Suprapubic skin (tissue), 4 donors: ENCODE measurements at regions not wholly inside any gene's neighbourhood (a gene's known extent, or its start where the extent isn't known, plus 50 kb on each side); places are given as distances from the start of the nearest gene placed in this dataset.

ENCODE experiments used
- DNase-seq, 2 donors: peaks; one replicate each; pipeline ENCODE4 v3.0.0-alpha.2; 2019; ENCODE audit warnings: low spot score in 2 of 2
- H3K27ac ChIP-seq: fragments of 200-600 bp; sonication (generic); one replicate; pipeline ENCODE4 v1.5.1; 2019
- H3K27me3 ChIP-seq: fragments of 200-600 bp; sonication (generic); one replicate; pipeline ENCODE4 v1.5.1; 2019
- H3K36me3 ChIP-seq: fragments of 200-600 bp; sonication (generic); one replicate; pipeline ENCODE4 v1.5.1; 2019
- H3K4me1 ChIP-seq: fragments of 200-600 bp; sonication (generic); one replicate; pipeline ENCODE4 v1.5.1; 2019
- H3K4me3 ChIP-seq: fragments of 200-600 bp; sonication (generic); one replicate; pipeline ENCODE4 v1.5.1; 2019; ENCODE audit warnings: mild to moderate bottlenecking
- H3K9me3 ChIP-seq: fragments of 200-600 bp; sonication (generic); one replicate; pipeline ENCODE4 v1.5.1; 2019
- CTCF ChIP-seq, 2 donors: fragments of 200-600 bp in 1 of 2; fragments of 450-650 bp in 1 of 2; sonication (generic) in 1 of 2; IDR thresholded peaks; one replicate each; pipeline ENCODE4 v1.5.1; 2016 to 2019; ENCODE audit warnings: antibody characterized with exemption in 2 of 2, mild to moderate bottlenecking in 1 of 2, moderate library complexity in 1 of 2
- EP300 ChIP-seq: sonication (generic); formaldehyde crosslinking; IDR thresholded peaks from one replicate; pipeline ENCODE4 v1.6.1; 2017; ENCODE audit warnings: antibody characterized with exemption
- POLR2A ChIP-seq, 2 donors: fragments of 450-650 bp; IDR thresholded peaks; one replicate each; pipeline ENCODE4 v1.6.1; 2017; ENCODE audit warnings: antibody characterized with exemption in 2 of 2, mild to moderate bottlenecking in 2 of 2, moderate library complexity in 2 of 2
- POLR2AphosphoS5 ChIP-seq, 3 donors: sonication (generic); formaldehyde crosslinking; IDR thresholded peaks; one replicate each; pipeline ENCODE4 v1.6.1; 2017; ENCODE audit warnings: antibody characterized with exemption in 3 of 3
- WGBS: methylation state at CpG from one replicate; pipeline ENCODE4 v1.1.5; 2018; 5-methylcytosine and 5-hydroxymethylcytosine counted together

GRCh38 chr2:207290833-207291624 lies 125.3 kb upstream of the KLF7 start:
- H3K27me3 ChIP-seq = no peaks in the 10 kb centered on the region
- TF ChIP-seq POLR2A (IDR thresholded peaks at IDR 0.05) = no peak
- no peak for TF ChIP-seq POLR2AphosphoS5 (IDR thresholded peaks at IDR 0.05)
- no peak for TF ChIP-seq EP300
- no peak for TF ChIP-seq CTCF (IDR thresholded peaks at IDR 0.05)
- H3K4me3 ChIP-seq = no peak overlapping the region
- WGBS = 93% methylated on average over 5 of the region's 5 CpGs
- H3K36me3 ChIP-seq = no peaks in the 10 kb centered on the region
- H3K27ac ChIP-seq = no peak overlapping the region
- H3K9me3 ChIP-seq = no peaks in the 10 kb centered on the region
- H3K4me1 ChIP-seq = peaks cover 18% of the 10 kb centered on the region
- DNase-seq = no peak

GRCh38 chr2:207291625-207292252 lies 126.0 kb upstream of the KLF7 start:
- no peak for DNase-seq
- TF ChIP-seq POLR2A (IDR thresholded peaks at IDR 0.05) (no peak), POLR2AphosphoS5 (IDR thresholded peaks at IDR 0.05) (no peak), CTCF (IDR thresholded peaks at IDR 0.05) (no peak)
- WGBS = 92% methylated on average over 5 of the region's 5 CpGs
- no peaks in the 10 kb centered on the region for H3K9me3 ChIP-seq
- no peaks in the 10 kb centered on the region for H3K27me3 ChIP-seq
- H3K4me1 ChIP-seq = peaks cover 18% of the 10 kb centered on the region
- H3K4me3 ChIP-seq = no peak overlapping the region
- no peak overlapping the region for H3K27ac ChIP-seq
- no peaks in the 10 kb centered on the region for H3K36me3 ChIP-seq

GRCh38 chr2:207296265-207296948 lies 130.7 kb upstream of the KLF7 start:
- Histone ChIP-seq H3K4me1 (no peaks in the 10 kb centered on the region), H3K27ac (no peak overlapping the region), H3K27me3 (no peaks in the 10 kb centered on the region), H3K36me3 (no peaks in the 10 kb centered on the region), H3K4me3 (no peak overlapping the region), H3K9me3 (no peaks in the 10 kb centered on the region)
- DNase-seq = no peak
- WGBS = 71% methylated on average over 3 of the region's 3 CpGs
- TF ChIP-seq CTCF (IDR thresholded peaks at IDR 0.05) (no peak), EP300 (no peak)

GRCh38 chr2:207300817-207301216 lies 135.1 kb upstream of the KLF7 start:
- Histone ChIP-seq H3K27me3 (no peaks in the 10 kb centered on the region), H3K9me3 (no peaks in the 10 kb centered on the region), H3K27ac (no peak overlapping the region), H3K4me1 (no peaks in the 10 kb centered on the region), H3K4me3 (no peak overlapping the region), H3K36me3 (no peaks in the 10 kb centered on the region)
- no peak for TF ChIP-seq CTCF (IDR thresholded peaks at IDR 0.05)
- TF ChIP-seq POLR2A (IDR thresholded peaks at IDR 0.05) = no peak
- no peak for TF ChIP-seq POLR2AphosphoS5 (IDR thresholded peaks at IDR 0.05)
- no peak for TF ChIP-seq EP300
- 100% methylated on average over 1 of the region's 1 CpG for WGBS
- DNase-seq = no peak

GRCh38 chr2:207304761-207305160 lies 139.0 kb upstream of the KLF7 start:
- H3K27me3 ChIP-seq = no peaks in the 10 kb centered on the region
- H3K27ac ChIP-seq = no peak overlapping the region
- TF ChIP-seq EP300 = no peak
- TF ChIP-seq CTCF (IDR thresholded peaks at IDR 0.05) = no peak
- TF ChIP-seq POLR2A (IDR thresholded peaks at IDR 0.05) = no peak
- no peak for TF ChIP-seq POLR2AphosphoS5 (IDR thresholded peaks at IDR 0.05)
- WGBS = 86% methylated on average over 5 of the region's 5 CpGs
- no peak for DNase-seq
- no peak overlapping the region for H3K4me3 ChIP-seq
- no peaks in the 10 kb centered on the region for H3K4me1 ChIP-seq
- no peaks in the 10 kb centered on the region for H3K36me3 ChIP-seq
- H3K9me3 ChIP-seq = no peaks in the 10 kb centered on the region
